ENCODE measurements at regions not wholly inside any gene's neighbourhood (a gene's known extent, or its start where the extent isn't known, plus 50 kb on each side); places are given as distances from the start of the nearest gene placed in this dataset.

- no peak for TF ChIP-seq MAX (IDR thresholded peaks at IDR 0.05; ENCODE audit: insufficient read depth, insufficient read length)
- no peak for TF ChIP-seq CTCF (IDR thresholded peaks at IDR 0.05; ENCODE audit: extremely low read depth in 1 of 2, insufficient read depth in 1 of 2, low read depth in 1 of 2, low read length in 2 of 2)
- TF ChIP-seq POLR2A (IDR thresholded peaks at IDR 0.05; ENCODE audit: low read depth, low read length) = no peak
- TF ChIP-seq POLR2AphosphoS5 (IDR thresholded peaks at IDR 0.05; ENCODE audit: insufficient read depth, low read depth, low read length) = no peak
- no peak for TF ChIP-seq EZH2 (IDR thresholded peaks at IDR 0.05; ENCODE audit: borderline replicate concordance, low read depth, low read length, severe bottlenecking)
- no peak for TF ChIP-seq FOS (IDR thresholded peaks at IDR 0.05; ENCODE audit: borderline replicate concordance, insufficient read depth, low read length)
- TF ChIP-seq MYC (IDR thresholded peaks at IDR 0.05; ENCODE audit: low read depth, low read length) = no peak
- TF ChIP-seq GATA2 (IDR thresholded peaks at IDR 0.05; ENCODE audit: insufficient read depth, insufficient read length, low read depth, low read length) = no peak
- TF ChIP-seq JUN (IDR thresholded peaks at IDR 0.05; ENCODE audit: borderline replicate concordance, insufficient read depth, insufficient read length, low read depth) = no peak
Observed at GRCh38 chr6:169886631-169887227, 135.3 kb downstream of the ERMARD start.
